Ammon's horn (tissue), 1 donor: ENCODE measurements at regions not wholly inside any gene's neighbourhood (a gene's known extent, or its start where the extent isn't known, plus 50 kb on each side); places are given as distances from the start of the nearest gene placed in this dataset.
A peak's percentile ranks its signal among the peaks of the same experiment; 100 is the strongest.

Experiments used
- DNase-seq: peaks from one replicate; pipeline ENCODE4 v3.0.0-alpha.2; 2016; ENCODE audit warnings: low spot score

DNA sequence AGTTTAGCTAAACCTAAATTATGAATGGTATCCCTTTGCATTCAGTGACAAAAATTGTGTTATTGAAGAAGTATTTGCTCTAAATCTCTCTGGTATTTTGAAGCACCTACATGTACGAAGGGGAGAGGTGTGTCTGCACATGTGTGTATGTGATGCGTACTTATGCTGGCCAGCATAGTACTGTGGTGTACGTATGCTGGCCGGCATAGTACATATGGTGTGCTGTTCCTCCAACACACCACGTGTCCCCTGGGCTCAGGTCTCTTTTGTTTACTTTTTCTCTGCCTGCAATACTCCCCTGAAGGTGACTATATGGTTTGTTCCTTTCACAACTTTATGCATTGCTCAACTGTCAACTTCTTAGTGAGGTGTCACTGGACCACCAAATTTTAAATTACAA, 360.3 kb downstream of the CRPPA start:
- DNase-seq = no peak

- no peak for DNase-seq
Observed at GRCh38 chr7:16060502-16060901, 360.8 kb downstream of the CRPPA start.

DNA sequence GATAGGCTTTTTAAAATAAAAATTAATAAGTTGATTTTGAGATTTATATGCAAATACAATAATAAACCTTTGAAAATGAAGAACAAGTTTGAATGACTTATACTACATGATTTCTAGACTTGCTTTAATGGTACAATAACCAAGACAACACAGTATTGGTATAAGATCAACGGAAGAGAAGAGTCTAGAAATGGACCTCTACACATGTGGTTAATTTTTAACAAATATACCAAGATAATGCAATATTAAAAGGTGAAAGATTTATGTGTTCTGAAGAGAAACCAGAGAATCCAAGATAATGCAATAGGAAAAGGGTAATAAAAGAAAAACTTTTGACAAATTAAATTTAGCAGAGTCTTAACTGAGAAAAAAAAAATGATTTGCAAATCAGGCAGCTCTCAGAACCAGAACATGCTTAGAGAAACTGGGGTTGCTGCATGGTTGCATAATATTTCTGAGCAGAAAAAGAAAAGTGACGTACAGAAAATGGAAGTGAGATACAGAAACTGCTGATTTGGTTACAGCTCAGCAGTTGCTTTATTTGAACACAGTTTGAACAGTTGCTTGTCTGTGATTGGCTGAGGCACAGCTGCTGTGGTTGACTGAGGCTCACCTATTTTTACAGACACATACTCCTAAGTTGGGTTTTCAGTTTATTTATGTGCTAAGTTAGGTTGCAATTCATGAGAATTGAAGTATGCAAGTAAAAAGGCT, 365.9 kb downstream of the CRPPA start:
- peak; percentile 9 for DNase-seq

GRCh38 chr7:16051561-16052255, 365.2 kb upstream of the MEOX2 start:
- DNase-seq = no peak

- no peak for DNase-seq
Observed at GRCh38 chr7:16046041-16046440, 359.6 kb upstream of the MEOX2 start.

- no peak for DNase-seq
Observed at GRCh38 chr7:16045296-16045695, 358.8 kb upstream of the MEOX2 start.

DNA sequence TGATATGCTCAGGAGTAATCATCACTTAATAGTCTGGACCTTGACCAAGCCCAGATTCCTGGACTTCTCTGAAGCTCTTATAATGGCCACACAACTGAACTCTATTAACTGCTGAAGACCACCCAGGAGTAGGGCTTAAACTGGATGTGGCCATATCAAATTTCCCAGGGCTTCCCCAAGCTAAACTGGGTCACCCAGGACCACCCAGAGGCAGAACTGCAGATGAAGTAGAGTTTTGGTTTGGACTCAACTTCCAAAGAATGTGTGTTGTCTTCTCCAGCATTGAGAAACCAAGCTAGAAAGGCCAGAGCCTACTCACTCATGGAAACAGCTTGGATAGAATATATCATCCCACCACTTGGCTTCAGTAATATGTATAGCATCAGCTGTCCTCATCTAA, 358.2 kb upstream of the MEOX2 start:
- DNase-seq = no peak

DNA sequence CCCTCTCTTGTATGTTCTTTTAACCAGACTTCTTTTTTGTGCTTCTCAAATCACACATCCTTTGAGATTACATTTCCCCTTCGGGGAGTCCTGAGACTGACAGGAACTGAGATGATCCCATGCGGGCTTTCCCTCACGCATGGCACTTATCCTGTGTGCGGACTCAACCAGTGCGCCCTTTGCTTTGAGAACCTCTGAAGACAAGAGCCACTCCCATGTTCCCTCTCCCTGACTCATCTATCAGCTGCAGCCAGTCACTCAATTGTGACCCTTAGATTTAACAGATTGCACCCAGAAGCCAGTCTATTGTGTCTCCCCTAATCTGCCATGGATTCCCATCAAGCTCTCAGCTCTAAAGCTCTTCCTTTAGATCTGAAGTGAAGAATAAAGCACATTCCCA, 353.9 kb upstream of the MEOX2 start:
- DNase-seq = no peak

DNA sequence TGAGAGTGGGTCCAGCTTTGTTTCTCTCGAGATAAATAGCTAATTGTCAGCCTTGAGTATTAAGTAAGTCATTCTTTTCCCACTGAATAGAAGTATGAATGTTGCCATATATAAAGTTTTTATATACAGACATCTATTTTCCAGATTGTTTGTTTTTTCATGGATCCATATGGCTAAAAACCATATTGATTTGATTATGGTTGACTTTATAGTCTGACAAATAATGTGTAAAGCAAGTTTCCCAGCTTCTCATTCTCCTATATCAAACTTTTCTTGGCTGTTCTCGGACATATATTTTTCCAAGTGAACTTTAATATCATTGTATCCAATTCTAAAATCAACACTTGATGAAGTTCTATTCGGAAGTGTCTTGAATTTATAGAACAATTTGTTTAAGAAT, 352.4 kb upstream of the MEOX2 start:
- no peak for DNase-seq

GRCh38 chr7:16035392-16035791, 348.9 kb upstream of the MEOX2 start:
- DNase-seq = no peak

DNA sequence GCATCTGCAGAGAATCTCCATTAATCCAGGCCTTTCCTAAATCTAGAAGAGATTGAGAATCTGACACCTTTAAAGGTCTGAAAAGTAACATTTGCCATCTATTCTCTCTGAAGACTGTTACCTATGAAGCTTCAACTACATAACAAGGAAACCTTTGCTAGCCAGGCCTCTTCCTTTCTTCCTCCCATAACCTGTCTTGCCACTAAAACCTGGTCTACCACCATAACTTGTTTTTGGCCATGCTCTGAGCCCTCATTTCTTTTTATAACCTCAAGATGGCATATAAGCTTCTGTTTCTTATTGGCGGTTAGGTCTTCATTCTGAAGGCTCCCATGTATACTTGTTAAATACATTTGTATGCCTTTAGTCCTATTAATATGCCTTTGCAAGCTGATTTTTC, 348.4 kb upstream of the MEOX2 start:
- DNase-seq = no peak

DNA sequence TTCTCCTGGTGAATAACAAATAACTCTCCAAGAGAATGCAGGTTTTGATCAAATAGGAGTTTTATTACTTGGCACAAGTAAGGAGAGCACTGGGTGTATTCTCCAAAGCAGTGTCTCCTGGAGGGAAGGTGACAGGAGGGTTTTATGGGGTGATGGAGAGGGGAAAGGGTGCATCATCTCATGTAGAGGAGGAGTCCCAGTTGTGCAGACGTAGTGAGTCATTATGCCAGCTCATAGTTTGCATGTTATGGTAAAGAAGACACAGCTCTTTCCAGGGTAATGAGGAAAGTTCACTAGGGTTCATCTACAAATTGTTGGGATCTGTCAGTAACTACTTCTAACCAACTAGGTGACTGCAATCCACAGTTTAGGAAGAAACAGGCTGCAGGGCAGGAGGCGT, 347.9 kb upstream of the MEOX2 start:
- DNase-seq = no peak

DNA sequence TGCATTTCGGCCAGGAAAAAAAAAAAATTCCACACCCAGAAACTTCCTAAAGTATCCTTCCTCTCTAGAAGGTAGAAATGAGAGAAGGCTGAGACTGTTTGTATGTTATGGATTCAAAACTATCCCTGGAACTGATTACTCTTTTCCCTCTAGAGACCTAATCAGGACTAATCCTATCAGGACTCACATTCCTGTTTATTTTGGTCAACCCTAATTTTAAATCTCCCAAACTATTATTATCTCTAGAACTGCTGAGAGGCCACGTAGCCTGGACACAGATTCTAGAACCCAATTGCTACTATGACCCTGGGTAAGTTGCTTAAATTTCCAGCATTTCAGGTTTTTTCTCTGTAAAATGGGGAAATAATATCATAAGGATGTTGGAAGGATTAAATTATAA, 346.8 kb upstream of the MEOX2 start:
- no peak for DNase-seq

DNA sequence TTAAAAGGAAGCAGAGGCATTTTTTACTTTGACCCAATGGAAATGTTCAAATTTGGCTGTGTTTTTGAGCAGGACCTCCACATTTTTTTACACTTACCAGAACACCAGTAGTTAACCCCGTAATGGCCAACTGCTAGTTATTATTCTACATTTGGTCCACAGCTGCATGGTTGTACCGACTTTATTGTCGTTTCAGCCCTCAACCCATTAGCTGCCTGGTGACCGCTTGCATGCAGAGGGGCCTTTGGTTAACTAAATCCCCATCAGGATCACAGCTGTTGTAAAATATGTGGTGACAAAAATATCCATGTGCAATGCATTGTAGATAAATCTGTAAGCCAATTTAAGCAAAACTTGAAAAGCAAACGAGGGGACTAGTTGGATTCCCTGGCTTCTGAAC, 342.2 kb upstream of the MEOX2 start:
- no peak for DNase-seq

GRCh38 chr7:16028103-16028502, 341.6 kb upstream of the MEOX2 start:
- DNase-seq = no peak

DNA sequence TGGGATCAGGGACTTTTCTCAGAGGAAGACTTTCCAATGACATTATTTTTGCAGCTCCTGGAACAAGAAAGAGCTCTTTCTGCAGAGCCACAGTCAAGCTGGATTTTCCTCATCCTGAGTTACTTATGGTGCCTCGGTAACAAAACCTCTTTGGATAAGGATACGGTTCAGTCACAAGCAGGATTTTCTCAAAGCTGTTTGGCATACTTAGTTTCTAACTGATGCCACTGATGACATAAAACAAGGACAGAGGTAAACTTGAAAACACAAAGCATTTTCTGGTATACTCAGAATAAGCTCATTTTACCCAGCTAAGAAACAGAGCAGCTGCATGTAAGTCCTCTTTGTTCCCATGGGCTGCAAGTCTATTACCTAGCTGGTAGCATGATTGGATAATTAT, 340.9 kb upstream of the MEOX2 start:
- DNase-seq = no peak

GRCh38 chr7:16026253-16027020, 340.0 kb upstream of the MEOX2 start:
- no peak for DNase-seq

- no peak for DNase-seq
Observed at GRCh38 chr7:16025696-16026095, 339.2 kb upstream of the MEOX2 start.

DNA sequence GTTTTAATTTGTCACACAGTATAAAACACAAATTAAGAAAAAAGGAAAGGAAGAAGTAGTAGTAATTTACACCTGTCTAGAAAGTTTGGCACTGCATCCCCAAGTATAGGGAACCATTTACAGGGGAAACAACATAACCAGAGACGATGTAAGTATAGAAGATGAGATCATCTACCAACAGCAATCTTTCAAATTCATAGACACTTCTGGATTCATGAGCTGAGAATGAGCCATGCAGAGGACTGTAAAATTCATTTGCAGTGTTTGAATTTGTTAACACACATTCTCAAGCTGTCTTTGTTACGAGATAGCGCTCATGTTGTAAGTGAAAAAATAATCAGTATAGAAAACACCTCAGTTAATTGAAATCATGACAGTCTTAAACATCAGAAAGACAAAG, 337.0 kb upstream of the MEOX2 start:
- DNase-seq = no peak

DNA sequence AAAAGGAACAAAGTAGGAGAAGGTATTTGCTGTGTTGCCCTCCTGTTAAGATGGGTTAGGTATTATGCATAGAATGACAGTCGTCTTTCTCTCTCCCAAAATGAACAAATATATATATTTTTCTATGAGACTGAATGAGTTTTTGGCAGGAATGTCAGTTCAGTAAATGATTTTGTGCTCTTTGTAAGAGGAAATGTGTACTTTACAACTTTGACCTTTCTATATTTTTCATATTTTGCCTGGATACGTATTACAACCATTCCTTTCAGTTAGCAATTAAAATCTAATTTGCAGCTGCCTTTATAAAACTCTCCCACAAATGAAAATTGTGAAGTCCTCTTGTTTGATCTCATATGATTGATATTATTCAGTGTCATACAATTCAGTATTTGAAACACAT, 336.6 kb upstream of the MEOX2 start:
- no peak for DNase-seq

DNA sequence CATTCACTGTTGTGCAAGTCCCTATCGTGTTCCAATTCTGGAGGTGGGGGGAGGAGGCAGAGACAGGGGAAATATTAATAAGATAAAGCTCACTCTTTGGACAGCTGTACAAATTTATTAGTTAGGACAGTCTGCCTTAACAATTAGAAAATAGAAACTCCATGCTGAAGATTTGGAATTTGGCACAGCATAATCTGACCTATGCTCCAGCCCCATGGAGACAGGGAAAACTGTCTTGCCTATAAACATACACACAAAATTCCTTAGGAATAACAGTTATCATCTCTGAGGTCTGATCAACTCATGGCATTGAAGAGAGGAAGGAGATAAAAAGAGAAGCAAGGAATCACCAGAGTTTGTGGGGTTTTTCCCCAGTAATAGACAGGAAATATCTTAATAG, 335.4 kb upstream of the MEOX2 start:
- DNase-seq = no peak

DNA sequence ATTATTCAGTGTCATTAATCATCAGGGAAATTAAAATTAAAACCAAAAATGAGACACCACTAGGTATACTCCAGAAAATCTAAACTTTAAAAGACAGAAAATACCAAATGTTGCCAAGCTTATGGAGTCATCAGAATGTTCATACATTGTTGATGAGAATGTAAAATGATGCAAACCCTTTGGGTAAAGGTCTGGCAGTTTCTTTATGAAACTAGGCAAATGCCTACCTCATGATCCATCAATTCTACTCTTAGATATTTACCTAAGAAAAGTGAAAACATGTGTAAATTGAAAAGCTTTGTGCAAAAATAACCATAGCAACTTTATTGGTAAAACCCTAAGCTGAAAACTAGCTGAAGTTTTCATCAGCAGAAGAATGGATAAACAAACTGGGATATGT, 329.5 kb upstream of the MEOX2 start:
- DNase-seq = no peak

DNA sequence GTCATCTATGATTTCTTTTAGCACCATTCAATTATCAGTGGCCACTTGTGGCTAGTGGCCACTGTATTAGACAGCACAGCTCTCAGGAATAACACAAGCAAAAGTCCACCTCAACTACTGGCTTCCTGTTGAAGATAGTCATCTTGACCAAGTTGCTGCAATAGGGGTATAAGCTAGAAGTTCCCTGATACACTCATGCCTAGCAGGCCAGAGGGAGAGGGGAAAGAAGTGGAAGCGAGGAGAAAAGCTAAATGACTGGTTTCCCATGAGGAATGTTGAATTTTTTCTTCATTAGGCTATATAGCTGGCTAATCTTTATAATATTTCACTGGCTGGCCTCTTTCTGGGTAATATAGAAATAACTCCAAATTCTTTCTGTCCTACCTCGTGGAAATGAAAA, 327.5 kb upstream of the MEOX2 start:
- DNase-seq = no peak
